Activated naive CD4-positive, alpha-beta T cell treated with anti-CD3 and anti-CD28 coated beads, Interleukin-2, amount 50 U/mL, for 72 hours (primary cell): ENCODE measurements at regions not wholly inside any gene's neighbourhood (a gene's known extent, or its start where the extent isn't known, plus 50 kb on each side); places are given as distances from the start of the nearest gene placed in this dataset.

Source experiments
- ATAC-seq, 2 donors: fragments of 150-1000 bp; cut with Tn5 transposase; 2 replicates each; pipeline ENCODE4 v1.10.0; 2021; ENCODE audit warnings: mild to moderate bottlenecking in 2 of 2, moderate library complexity in 2 of 2
- DNase-seq, 2 donors: peaks; one replicate each; pipeline ENCODE4 v3.0.0; 2021 to 2022; ENCODE audit warnings: low spot score in 2 of 2
- H3K27ac Mint-ChIP-seq, 2 donors: one replicate each; pipeline ENCODE4 v1.8.0; 2022; ENCODE audit warnings: mild to moderate bottlenecking in 2 of 2, mixed read lengths in 2 of 2
- H3K36me3 Mint-ChIP-seq, 2 donors: one replicate each; pipeline ENCODE4 v1.8.0; 2022; ENCODE audit warnings: mixed read lengths in 2 of 2
- H3K9me3 Mint-ChIP-seq, 2 donors: one replicate each; pipeline ENCODE4 v1.8.0; 2022; ENCODE audit warnings: mixed read lengths in 2 of 2

DNA sequence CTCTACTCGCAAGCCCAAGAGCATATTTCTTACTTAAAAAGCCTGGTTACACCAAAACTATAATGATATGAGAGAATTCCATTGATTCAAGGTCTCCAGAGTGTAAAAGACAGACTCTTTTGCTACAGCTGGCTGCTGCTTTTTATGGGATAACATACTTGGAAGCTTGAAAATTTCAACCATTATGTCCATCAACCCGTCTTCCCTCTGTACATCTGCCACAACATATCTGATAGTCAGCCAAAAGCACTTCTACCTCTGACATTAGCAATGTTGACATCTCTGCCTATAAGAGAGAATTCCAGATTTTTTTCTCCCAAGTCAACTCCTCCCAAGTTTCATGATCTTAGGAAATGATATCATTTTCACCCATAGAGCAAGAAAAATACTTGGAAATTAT is 54.4 kb upstream of the IQCM start:
- H3K36me3 Mint-ChIP-seq = no peaks in the 10 kb centered on the region
- H3K27ac Mint-ChIP-seq = no peak overlapping the region

DNA sequence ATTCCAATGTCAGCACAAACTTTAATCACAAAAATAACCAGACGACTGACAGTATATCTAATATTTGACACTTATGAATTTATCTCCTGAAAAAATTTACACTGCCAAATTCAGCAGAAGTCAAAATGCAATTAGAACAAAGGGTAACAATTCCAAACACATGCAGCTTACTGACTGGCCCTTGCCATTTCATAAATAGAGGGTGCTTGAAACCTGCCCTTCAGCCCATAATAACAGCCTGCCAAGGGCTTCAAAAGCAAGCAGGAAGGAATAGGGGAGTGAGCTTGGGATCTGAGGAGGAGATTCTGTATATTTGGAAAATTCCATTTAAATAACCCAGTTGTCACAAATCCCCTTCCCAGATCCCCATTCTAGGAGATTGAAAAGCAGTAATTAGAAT is 66.1 kb upstream of the IQCM start:
- Mint-ChIP-seq H3K9me3 (peaks cover 7 to 10% of the 10 kb centered on the region in 2 donors), H3K36me3 (no peaks in the 10 kb centered on the region), H3K27ac (no peak overlapping the region)
- ATAC-seq (no peak), DNase-seq (no peak)

More for the DNA sequence above, 54.4 kb upstream of the IQCM start:
- H3K9me3 Mint-ChIP-seq = peaks cover 3 to 5% of the 10 kb centered on the region in 2 donors
- DNase-seq (no peak), ATAC-seq (no peak)

- H3K36me3 Mint-ChIP-seq = no peaks in the 10 kb centered on the region
Measured at GRCh38 chr4:149882251-149882650, 66.6 kb upstream of the IQCM start.

DNA sequence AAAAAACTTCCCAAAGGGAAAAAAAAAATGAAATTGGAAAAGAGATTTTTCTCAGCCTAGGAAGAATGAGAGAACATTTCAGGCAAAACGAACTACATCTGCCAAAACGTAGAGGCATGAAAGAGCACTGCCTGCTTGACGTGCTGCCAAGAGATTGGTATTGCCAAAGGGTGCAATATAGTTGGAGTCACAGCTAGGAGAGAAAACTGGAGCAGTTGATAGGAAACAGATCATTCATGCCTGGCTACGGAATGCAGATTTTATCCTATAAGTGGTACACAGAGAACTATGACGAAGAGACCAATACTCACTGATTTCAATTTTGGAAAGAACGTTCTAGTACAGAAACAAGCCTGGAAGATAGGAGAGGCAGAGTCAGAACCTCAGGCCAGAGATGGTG is 68.4 kb upstream of the IQCM start:
- ATAC-seq (no peak), DNase-seq (no peak)
- Mint-ChIP-seq H3K27ac (no peak overlapping the region), H3K36me3 (no peaks in the 10 kb centered on the region), H3K9me3 (peaks cover 7 to 10% of the 10 kb centered on the region in 2 donors)

More at GRCh38 chr4:149882251-149882650, 66.6 kb upstream of the IQCM start:
- H3K27ac Mint-ChIP-seq = no peak overlapping the region
- ATAC-seq = no peak
- DNase-seq = no peak
- peaks cover 7 to 10% of the 10 kb centered on the region in 2 donors for H3K9me3 Mint-ChIP-seq

GRCh38 chr4:149884529-149885181 is 69.0 kb upstream of the IQCM start:
- Mint-ChIP-seq H3K27ac (no peak overlapping the region), H3K36me3 (no peaks in the 10 kb centered on the region), H3K9me3 (peaks cover 4 to 7% of the 10 kb centered on the region in 2 donors)
- no peak for ATAC-seq
- DNase-seq = no peak

DNA sequence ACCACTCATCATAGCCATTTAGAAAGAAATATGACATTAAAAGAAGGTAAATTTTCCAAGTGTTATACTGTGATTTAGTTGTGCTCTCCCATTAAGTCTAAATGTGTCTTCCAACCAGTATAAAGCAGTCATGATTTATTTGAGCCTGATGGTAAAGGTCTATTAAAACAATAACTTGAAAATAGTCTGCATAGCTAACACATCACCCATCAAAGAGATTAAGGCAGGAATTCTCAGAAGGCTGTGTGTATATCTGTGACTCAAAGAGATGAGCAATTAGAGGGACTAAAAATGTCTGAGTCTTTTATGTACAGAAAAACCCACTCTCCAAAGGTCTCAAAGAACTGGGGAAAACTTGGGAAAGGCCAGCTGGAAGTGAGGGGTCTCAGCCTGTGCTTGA is 70.3 kb upstream of the IQCM start:
- no peak for DNase-seq

DNA sequence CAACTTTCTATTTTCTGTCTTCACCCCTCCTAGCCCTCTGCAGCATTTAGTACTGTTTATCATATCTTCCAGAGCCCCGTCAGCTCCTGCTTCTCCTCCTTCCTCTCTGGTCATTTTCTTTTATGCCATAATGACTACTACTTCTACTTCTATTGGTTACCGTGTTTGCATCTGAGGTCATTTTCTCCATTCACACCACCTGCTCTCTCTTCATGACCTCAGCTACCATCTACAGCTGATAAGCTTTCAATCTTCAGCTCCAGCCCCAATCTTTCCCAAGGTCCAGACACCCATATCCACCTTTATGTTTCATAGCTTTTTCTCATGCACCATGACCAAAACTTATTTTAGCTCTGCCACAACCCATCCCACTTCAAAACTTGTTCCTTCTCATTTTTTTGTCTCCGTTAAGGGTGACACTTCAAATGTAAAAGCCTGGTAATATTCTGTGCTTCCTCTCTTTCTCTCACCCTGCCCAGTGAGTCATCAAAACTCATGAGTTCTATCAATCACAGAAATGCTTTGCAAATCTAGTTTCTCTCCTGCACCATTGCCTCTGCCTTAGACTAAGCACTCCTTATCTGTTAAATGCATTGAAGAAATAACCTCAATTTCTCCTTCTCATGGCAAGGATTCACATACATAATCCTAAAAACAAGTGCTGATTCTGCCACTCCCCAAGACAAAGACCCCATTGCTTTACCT is 71.3 kb upstream of the IQCM start:
- H3K27ac Mint-ChIP-seq = no peak overlapping the region
- ATAC-seq = no peak
- H3K9me3 Mint-ChIP-seq = no peaks in the 10 kb centered on the region
- no peaks in the 10 kb centered on the region for H3K36me3 Mint-ChIP-seq
- no peak for DNase-seq

More for the DNA sequence above, 70.3 kb upstream of the IQCM start:
- no peak for ATAC-seq
- no peaks in the 10 kb centered on the region for H3K9me3 Mint-ChIP-seq
- no peaks in the 10 kb centered on the region for H3K36me3 Mint-ChIP-seq
- no peak overlapping the region for H3K27ac Mint-ChIP-seq

DNA sequence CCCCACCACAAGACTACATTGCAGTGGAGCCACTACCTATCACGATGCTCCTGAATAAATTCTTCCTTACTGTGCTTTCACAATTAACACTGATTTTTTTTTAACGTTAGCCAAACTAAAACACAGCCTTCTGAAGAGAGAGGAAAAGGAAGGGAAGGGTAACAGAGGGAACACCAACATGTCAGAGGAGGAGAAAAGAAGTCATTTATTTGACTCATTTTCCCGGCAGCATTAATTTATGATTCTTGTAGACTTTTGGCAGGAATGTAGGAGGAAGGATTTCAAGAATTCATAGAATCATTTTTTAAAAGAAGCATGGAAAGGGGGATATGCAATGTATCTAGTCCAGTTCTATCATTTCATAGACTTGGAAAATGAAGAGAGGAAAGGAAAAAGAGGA is 74.3 kb upstream of the IQCM start:
- Mint-ChIP-seq H3K36me3 (no peaks in the 10 kb centered on the region), H3K9me3 (no peaks in the 10 kb centered on the region), H3K27ac (no peak overlapping the region)
- no peak for DNase-seq
- no peak for ATAC-seq

DNA sequence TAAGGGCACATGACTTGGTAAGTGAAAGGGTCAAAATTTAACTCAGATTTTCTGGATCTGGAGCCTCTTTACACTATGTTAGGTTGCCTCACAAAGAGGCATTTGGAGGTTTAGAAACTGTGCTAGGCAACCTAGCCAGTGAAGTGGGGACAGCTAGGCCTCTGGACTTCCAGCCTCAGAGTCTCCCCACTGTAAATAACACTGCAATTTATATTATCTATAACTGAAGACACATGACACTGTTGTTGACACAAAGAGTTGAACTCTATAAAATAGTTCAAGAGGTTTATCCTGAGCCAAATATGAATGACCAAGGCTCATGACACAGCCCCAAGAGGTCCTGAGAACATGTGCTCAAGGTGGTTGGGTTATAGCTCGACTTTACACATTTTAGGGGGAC is 74.9 kb upstream of the IQCM start:
- no peak overlapping the region for H3K27ac Mint-ChIP-seq
- no peak for ATAC-seq
- no peaks in the 10 kb centered on the region for H3K9me3 Mint-ChIP-seq

GRCh38 chr4:149891426-149891825 is 75.8 kb upstream of the IQCM start:
- DNase-seq (no peak), ATAC-seq (no peak)
- H3K9me3 Mint-ChIP-seq = no peaks in the 10 kb centered on the region
- H3K36me3 Mint-ChIP-seq = no peaks in the 10 kb centered on the region
- H3K27ac Mint-ChIP-seq = no peak overlapping the region

More for the DNA sequence above, 74.9 kb upstream of the IQCM start:
- DNase-seq = no peak
- no peaks in the 10 kb centered on the region for H3K36me3 Mint-ChIP-seq

DNA sequence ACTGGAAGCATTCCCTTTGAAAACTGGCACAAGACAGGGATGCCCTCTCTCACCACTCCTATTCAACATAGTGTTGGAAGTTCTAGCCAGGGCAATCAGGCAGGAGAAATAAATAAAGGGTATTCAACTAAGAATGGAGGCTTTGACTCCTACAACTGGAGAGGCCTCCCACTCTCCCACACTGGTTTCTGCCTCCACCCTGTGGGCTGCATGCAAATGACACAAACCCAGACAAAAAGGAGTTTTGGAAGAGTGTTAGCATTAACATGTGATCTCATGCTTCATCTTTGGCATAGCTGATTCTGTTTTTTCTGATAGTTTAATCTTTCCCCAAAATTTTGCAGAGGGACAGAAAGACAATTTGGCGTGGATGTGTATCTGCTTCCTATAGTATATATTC is 80.8 kb upstream of the IQCM start:
- DNase-seq = no peak
- no peak for ATAC-seq
- Mint-ChIP-seq H3K9me3 (no peaks in the 10 kb centered on the region), H3K36me3 (no peaks in the 10 kb centered on the region), H3K27ac (no peak overlapping the region)

DNA sequence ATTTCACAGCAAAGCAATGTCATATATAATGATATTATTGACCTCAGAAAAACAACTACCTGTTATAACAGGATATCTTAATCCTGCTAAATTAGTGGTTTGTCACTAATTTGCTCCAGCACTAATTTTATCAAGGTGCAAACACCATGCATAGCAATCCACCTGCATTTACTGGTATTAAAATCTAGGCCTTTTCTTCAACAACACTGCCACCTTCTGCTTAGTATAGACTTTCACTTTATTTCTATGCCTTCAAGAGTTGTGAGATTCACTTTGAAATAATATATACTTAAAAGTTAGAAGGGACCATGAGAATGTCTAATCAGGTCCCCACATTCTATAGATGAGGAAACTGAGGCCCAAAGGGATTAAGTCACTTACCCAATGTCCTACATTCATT is 82.1 kb upstream of the IQCM start:
- no peaks in the 10 kb centered on the region for H3K36me3 Mint-ChIP-seq
- no peak for ATAC-seq
- H3K27ac Mint-ChIP-seq = no peak overlapping the region
- DNase-seq = no peak
- no peaks in the 10 kb centered on the region for H3K9me3 Mint-ChIP-seq

DNA sequence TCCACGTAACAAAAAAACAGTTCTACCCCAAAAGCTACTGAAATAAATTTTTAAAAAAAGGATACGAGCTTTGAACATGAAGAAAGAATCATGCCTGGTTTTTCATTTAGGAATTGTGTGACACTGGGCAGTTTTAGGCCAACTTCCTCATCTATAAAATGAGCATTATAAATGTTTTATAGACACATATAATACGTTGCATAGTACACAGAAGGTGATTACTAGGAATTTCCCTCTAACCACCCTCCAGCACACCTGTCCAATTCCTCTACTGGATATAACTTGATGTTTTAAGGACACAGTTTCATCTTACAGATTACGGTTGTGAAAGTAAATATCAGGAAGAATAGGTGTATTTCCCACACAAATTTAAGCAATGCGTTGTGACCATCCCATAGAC is 85.5 kb upstream of the IQCM start:
- no peaks in the 10 kb centered on the region for H3K9me3 Mint-ChIP-seq
- no peak for ATAC-seq
- H3K36me3 Mint-ChIP-seq = no peaks in the 10 kb centered on the region
- H3K27ac Mint-ChIP-seq = no peak overlapping the region
- no peak for DNase-seq

DNA sequence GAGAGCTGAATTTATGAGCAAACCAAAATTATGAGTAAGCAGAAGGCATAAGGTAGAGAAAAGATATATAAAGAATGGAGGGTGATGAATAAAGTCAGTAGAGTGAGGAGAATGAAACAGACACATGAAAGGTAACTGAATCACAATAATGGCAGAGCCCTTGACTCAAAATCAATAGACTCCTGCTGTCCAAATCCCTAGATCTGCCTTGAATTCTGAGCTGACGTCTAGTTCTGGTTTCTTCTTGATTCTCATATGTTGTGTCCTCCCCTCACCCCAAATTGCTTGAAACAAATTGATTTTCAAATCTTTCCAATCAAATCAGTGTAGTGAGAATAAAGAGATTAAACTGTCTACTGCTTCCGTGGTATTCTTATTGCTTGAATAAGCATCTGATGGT is 86.6 kb upstream of the IQCM start:
- no peak overlapping the region for H3K27ac Mint-ChIP-seq
- H3K9me3 Mint-ChIP-seq = no peaks in the 10 kb centered on the region
- H3K36me3 Mint-ChIP-seq = no peaks in the 10 kb centered on the region
- no peak for ATAC-seq
- no peak for DNase-seq

DNA sequence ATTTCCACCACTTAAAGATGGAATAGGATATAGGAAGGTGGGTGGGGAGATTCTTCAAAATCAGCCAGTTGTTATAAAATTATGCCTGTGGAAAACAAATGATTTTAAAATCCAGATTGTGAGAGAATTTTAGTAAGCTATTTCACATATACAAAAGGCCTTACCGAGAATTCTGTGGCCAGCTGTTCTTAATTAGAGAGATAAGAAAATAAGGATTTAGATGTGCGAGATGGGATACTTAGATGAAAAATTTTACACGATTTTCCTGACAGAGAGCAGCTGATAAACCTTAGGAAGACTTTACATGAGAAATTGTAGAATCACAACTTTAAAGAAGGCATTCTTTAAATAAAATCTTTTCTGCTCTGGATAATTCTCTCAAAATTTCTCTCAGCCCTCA is 94.5 kb upstream of the IQCM start:
- DNase-seq (no peak), ATAC-seq (no peak)
- peaks cover 0 to 4% of the 10 kb centered on the region in 2 donors for H3K36me3 Mint-ChIP-seq
- no peaks in the 10 kb centered on the region for H3K9me3 Mint-ChIP-seq
- no peak overlapping the region for H3K27ac Mint-ChIP-seq

DNA sequence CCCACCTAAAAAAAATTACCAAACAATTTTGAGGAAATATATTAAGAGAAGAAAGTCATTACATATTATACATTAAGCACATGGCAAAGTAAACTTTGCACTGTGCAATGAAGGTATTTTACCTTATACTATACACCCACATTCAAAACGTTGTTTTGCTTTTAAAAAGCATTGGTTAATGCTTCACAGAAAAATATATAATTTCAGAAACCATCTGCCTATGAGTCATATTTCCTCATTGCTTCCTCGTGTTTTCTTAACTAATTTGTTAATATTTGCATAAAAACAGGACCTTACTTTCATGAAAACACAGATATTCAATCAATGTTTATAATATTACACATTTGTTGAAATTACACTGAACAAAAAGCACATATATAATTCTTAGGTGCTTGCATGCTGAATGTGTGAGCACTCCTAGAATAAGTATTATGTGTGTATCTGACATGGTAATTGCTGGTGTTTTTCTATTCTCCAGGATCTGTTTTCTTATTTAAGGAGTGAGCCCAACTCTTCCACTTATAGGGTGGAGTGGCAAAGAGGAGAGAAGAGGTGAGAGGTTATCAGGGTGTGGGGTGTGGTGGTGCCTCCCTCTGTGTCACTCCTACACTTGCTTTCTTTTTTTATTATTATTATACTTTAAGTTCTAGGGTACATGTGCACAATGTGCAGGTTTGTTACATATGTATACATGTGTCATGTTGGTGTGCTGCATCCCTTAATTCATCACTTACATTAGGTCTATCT is 95.1 kb upstream of the IQCM start:
- peaks cover 0 to 4% of the 10 kb centered on the region in 2 donors for H3K36me3 Mint-ChIP-seq
- DNase-seq = no peak
- no peak for ATAC-seq
- H3K27ac Mint-ChIP-seq = no peak overlapping the region
- no peaks in the 10 kb centered on the region for H3K9me3 Mint-ChIP-seq

GRCh38 chr4:149911354-149911753 is 95.7 kb upstream of the IQCM start:
- DNase-seq = no peak
- Mint-ChIP-seq H3K9me3 (no peaks in the 10 kb centered on the region), H3K27ac (no peak overlapping the region), H3K36me3 (peaks cover 0 to 4% of the 10 kb centered on the region in 2 donors)
- ATAC-seq = no peak
